HG03439 (cell line): ENCODE measurements at regions not wholly inside any gene's neighbourhood (a gene's known extent, or its start where the extent isn't known, plus 50 kb on each side); places are given as distances from the start of the nearest gene placed in this dataset.
"Not testable (repeated sequence)": the region's sequence is repeated elsewhere in the genome, so short reads cannot be mapped to it uniquely, and the experiment has no call there.

Experiments
- ATAC-seq: cut with Tn5 transposase; IDR thresholded peaks from one replicate; pipeline ENCODE4 v1.9.1; 2021; ENCODE audit warnings: mild to moderate bottlenecking, moderate library complexity; ENCODE audit not compliant: unreplicated experiment

GRCh38 chr3:76310667-76311066, 525.3 kb upstream of the ZNF717 start:
- ATAC-seq = no peak

DNA sequence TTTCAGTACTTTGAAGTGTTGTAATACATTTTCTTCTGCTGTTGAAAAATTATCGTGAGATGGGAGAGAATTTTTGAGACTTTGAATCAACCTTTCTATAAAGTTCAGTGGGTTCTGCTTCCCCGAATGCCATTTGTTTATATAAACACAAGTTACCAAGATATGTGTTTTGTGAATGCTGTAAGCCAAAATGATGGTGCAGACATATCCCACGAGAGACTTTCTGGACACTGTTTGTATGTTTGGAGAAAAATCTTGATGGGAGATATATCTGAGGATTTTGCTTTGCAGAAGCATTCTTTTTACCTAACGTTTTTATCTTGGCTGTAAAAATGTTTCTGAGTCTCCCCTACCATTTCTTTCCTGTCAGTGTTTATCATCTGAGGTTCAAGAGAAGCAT, 526.6 kb upstream of the ZNF717 start:
- no peak for ATAC-seq

DNA sequence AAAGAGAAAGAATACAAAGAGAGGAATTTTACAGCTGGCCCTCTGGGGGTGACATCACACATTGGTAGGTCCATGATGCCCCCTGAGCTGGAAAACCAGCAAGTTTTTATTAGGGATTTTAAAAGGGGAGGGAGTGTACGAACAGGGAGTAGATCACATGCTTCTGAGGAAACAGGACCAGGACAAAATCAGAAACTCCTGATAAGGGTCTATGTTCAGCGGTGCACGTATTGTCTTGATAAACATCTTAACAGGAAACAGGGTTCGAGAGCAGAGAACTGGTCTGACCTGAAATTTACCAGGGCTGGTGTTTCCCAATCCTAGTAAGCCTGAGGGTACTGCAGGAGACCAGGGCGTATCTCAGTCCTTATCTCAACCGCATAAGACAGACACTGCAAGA, 530.6 kb upstream of the ZNF717 start:
- not testable (repeated sequence) for ATAC-seq

DNA sequence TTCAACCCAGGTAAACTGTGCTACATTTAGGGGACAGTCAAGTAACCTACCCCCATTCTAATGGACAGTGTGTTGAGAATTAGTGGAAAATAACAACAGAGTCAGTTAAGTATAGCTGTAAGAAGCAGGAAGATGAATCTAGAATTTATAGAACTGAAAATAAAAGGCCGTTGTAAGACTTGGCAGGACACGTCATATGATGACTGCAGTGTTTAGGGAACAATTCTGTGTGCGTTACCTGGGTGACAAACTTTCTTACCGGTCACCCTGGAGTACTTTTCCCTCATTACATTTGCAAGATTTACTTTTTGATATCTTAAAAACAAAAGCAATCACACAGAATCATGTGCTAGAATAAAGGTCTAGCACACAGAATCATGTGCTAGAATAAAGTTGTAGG, 536.3 kb upstream of the ZNF717 start:
- ATAC-seq = no peak

DNA sequence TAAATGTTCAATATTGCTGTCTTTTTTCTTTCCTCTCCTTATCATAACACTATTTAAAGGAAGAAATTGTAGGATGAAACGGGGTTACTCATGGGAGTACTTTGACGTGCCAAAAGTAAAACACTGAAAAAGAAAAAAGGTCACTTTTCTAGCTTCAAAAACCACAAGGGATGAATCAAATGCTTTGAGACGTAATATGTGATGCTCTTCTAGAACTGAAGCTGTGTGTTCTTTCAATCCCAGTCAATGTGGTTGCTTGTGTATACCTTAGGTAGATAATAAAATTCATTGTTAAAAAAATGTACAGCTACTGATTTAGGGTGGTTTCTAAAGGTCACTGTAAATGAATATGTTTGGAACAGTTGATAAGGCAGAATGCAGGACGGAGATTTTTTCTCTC, 538.8 kb upstream of the ZNF717 start:
- no peak for ATAC-seq

GRCh38 chr3:76345878-76346277, 560.5 kb upstream of the ZNF717 start:
- no peak for ATAC-seq

- no peak for ATAC-seq
These were observed 561.3 kb upstream of the ZNF717 start for GRCh38 chr3:76346690-76347089.

GRCh38 chr3:76349715-76350480, 564.5 kb upstream of the ZNF717 start:
- ATAC-seq = no peak

GRCh38 chr3:76352051-76352450, 566.7 kb upstream of the ZNF717 start:
- no peak for ATAC-seq

DNA sequence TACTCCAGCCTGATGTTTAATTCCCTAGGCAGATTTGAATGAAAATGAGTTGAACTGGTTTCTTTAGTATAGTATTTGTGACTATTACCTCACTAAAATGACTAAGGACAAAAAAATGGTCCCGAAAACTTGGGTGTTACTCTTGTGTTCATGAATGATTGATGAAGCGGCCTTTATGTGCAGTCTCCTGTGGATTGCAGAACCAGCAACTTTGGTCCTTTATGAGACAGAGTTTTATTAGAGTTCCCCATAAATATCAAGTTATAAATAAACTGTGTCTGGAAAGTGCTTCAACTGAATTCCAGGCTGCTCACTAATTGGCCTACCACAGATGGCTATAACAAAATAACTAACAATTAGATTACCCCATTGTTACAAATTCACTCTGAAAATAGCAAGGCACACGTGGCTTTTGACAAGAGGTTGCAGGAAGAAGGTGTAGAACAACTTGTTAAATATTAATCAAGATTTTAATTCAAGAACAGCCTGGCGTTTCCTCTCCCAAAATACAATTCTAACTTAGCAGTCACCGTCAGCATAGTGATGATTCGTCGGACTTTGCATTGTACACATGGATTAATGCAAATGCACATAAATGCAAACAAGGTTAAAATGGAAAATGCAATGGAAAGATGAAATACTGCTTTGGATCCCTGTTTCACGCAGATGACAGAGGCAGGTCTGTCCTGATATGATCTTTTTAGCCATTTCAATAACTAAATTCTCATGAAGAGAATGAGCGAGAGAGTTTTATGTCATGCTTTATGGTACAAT, 567.3 kb upstream of the ZNF717 start:
- ATAC-seq = no peak

GRCh38 chr3:76353683-76354082, 568.3 kb upstream of the ZNF717 start:
- ATAC-seq = no peak

GRCh38 chr3:76361010-76361409, 575.7 kb upstream of the ZNF717 start:
- no peak for ATAC-seq

GRCh38 chr3:76362643-76363042, 577.3 kb upstream of the ZNF717 start:
- ATAC-seq = no peak

GRCh38 chr3:76365275-76365674, 579.9 kb upstream of the ZNF717 start:
- no peak for ATAC-seq

GRCh38 chr3:76367281-76367680, 581.9 kb upstream of the ZNF717 start:
- no peak for ATAC-seq

DNA sequence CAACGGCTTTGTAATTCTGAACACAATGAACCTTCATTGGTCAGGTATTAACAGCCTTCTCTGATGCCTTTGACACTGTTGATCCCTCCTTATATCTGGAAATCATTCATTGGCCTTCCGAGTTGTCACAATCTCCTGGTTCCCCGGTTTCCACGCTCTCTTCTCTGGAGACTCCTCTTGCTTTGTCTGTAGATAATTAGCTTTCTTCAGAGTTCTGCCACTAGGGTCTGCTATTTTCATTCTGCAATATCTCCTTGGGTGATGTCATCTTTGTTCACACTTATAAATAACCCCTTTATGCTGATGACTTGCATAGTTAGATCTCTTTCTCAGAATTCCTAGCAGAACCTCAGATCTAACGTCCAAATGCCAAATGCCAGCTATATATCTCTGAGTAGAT, 583.8 kb upstream of the ZNF717 start:
- no peak for ATAC-seq

- no peak for ATAC-seq
These were observed 585.6 kb upstream of the ZNF717 start for GRCh38 chr3:76370749-76371520.

DNA sequence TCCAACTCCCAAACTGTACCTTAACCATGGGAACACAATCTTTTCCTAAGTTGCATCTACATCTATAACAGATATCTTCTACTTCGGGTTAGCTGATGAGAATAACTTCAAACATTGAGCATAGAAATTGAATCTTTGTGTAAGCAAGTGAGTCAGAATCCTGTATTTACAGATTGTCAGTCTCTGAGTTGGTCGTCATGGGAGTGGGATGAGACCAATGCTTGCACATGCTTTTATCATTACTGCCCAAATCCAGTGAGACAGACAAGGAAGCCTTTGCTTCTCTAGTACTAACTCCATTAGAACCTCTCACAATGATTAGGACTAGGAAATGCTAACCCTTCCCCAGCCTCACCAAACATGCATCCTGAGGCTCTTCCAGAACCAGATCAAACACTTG, 587.1 kb upstream of the ZNF717 start:
- no peak for ATAC-seq

GRCh38 chr3:76377074-76377473, 591.7 kb upstream of the ZNF717 start:
- no peak for ATAC-seq

- ATAC-seq = no peak
These were observed 593.4 kb upstream of the ZNF717 start for GRCh38 chr3:76378789-76379188.

DNA sequence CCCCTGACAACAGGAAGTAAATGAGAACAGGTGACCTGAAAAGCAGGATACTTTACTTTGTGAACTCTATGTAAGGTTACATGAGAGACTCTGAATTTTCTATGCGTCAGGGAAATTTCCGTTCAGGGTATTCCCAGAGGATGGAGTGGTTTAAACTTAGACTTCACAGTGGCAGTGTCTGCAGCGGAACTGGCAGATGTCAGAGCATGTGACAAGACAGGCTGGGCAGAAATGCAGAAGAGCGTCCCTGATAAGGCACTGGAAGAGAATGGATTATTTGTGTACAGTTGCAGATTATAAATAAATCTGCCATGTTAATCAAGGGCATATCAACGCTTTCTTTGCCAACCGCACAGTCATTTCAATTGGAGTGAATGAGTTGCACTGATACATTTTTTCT, 598.4 kb upstream of the ZNF717 start:
- no peak for ATAC-seq

- ATAC-seq = no peak
These were observed 601.7 kb upstream of the ZNF717 start for GRCh38 chr3:76387000-76387399.
